GM10266 (cell line): ENCODE measurements at regions not wholly inside any gene's neighbourhood (a gene's known extent, or its start where the extent isn't known, plus 50 kb on each side); places are given as distances from the start of the nearest gene placed in this dataset.

Source experiments
- DNase-seq: peaks from one replicate; pipeline ENCODE4 v3.0.0; 2012; ENCODE audit errors: extremely low spot score
- TF ChIP-seq, protein P1 (sequence below): IDR thresholded peaks from 2 replicates; pipeline ENCODE4 v1.5.1; 2012; ENCODE audit warnings: mild to moderate bottlenecking, low read depth; ENCODE audit not compliant: control insufficient read depth, insufficient read depth; ENCODE audit errors: missing control alignments

DNA sequence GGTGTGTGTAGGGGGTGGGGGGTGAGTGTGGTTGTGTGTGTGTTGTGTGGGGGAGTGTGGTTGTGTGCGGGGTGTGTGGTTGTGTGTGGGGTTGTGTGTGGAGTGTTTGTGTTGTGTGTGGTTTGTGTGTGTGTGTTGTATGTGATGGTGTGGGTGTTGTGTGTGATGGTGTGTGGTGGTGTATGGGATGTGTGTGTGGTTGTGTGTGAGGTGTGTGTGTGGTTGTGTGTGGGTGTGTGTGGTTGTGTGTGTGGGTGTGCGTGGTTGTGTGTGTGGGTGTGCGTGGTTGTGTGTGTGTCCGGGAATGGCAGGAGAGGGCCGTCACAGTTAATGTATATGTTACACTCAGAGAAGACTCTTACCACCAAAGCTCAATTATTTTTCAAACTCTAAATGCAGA, 79.8 kb downstream of the TBXT start:
- TF ChIP-seq, protein P1, sequence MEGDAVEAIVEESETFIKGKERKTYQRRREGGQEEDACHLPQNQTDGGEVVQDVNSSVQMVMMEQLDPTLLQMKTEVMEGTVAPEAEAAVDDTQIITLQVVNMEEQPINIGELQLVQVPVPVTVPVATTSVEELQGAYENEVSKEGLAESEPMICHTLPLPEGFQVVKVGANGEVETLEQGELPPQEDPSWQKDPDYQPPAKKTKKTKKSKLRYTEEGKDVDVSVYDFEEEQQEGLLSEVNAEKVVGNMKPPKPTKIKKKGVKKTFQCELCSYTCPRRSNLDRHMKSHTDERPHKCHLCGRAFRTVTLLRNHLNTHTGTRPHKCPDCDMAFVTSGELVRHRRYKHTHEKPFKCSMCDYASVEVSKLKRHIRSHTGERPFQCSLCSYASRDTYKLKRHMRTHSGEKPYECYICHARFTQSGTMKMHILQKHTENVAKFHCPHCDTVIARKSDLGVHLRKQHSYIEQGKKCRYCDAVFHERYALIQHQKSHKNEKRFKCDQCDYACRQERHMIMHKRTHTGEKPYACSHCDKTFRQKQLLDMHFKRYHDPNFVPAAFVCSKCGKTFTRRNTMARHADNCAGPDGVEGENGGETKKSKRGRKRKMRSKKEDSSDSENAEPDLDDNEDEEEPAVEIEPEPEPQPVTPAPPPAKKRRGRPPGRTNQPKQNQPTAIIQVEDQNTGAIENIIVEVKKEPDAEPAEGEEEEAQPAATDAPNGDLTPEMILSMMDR = no peak
- DNase-seq = no peak

DNA sequence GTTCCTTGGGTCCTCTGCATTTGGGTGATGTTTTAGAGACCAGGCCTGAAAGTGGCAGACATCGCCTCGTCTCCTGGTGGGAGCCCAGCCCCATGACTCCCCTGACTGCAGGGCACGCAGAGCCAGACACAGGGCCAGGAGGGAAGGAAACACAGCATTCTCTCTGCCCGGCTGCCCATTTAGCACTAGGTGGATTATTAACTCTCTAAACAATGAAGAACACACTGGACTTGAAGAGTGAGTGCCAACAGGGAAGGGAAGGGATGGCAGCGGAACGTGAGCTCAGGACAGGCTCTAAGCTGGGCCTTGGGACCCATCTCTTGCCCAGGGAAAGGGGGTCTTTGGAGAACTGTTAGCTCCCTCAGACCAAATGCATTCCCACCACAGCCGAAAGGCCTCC, 80.4 kb downstream of the TBXT start:
- DNase-seq = no peak
- TF ChIP-seq, protein P1 = no peak

DNA sequence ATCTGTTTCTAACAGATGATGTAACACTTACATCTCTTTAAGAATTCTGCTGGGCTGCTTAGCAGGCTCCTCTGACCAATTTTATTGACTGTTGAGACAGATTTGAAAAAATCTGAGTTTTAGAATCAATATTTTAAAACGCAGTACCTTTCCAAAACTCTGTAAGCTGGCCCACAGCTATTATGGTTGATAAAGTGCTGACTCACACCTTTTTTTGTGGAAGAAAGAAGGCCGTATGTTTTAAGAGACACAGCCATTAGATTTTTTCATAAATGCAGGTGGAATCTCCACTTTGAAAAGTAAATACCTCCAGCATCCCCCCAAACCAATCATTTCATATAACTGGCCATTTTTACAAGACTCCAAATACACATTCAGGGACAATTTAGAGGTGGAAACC, 82.2 kb downstream of the TBXT start:
- TF ChIP-seq, protein P1 = no peak
- DNase-seq = no peak

DNA sequence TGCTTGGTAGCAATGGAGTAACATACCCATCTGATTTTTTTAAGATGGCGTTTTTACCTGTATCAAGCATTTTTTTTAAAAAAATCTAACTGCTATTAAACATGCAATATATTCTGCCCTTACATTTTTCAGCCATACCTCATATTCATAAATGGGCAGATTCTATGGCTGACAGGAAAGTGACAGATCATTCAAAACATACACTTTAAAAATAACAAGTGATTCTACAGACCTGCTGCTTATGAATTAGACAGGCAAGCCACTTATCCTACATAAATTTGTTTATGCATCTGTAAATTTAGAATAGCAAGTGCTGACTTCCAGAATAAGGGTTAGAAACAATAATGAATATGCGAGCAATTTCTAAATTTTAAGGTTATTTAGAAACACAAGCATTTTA, 82.7 kb downstream of the TBXT start:
- DNase-seq = no peak
- TF ChIP-seq, protein P1 = no peak

DNA sequence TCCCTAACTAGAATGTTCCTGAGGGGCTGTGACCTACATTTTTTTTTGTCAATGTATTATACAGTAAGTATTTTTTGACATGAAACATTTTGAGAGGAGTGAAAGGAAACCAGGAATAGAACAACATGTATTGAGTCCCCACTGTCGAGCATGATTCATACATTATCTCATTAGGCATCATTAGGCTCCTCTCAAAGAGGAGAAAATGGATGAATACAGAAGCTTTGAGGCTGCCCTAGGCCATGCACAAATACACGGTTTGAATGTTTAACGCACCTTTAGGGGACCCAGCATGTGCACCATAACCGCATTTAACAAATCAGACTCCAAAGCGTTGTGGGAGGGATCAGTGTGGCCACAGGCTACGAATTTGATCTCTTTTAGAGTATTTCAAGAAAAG, 87.8 kb downstream of the TBXT start:
- no peak for DNase-seq
- TF ChIP-seq, protein P1 = no peak

DNA sequence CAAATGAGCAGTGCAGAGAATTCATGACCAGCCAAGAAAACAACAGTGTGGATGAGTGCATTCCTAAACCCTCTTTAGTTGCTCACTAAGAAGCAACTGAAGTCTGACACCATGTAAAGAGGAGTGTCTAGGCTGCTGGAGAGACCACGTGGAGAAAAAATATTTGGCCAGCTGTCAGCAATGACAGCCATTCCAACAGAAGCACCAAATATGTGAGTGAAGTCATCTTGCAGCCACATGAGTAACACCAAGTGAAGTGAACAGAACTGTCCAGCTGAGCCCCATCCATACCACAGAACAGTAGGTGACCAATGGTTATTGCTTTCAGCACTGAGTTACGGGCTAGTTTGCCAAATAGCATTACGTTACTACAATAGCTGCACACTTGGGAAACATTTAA, 89.4 kb downstream of the TBXT start:
- TF ChIP-seq, protein P1 = no peak
- no peak for DNase-seq

DNA sequence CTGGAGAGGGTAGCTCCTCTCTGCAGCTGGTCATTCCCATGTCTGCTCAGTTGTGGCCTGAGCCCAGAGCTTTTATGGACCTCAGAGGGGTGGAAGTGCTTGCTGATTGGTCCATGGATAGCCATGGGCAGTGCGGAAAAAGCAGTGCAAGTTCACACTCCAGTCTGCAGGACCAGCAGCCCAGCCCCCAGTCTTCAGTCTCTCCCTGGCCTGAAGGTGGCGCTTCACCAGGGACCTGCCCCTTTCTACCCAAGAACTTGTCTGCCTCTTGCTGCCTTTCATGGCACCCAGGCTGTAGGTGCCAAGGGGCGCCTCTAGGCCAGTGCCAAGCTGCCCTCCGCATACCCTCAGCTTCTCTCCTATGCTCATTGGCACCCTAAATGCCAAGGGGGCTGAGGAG, 91.0 kb downstream of the TBXT start:
- DNase-seq = no peak
- TF ChIP-seq, protein P1 = no peak
